Lower lobe of right lung (tissue), 2 donors: ENCODE measurements at regions not wholly inside any gene's neighbourhood (a gene's known extent, or its start where the extent isn't known, plus 50 kb on each side); places are given as distances from the start of the nearest gene placed in this dataset.

Experiments used
- ATAC-seq, 2 donors: fragments of 200-7000 bp; cut with Tn5 transposase; one replicate each; pipeline ENCODE4 v1.9.1; 2020 to 2022; ENCODE audit warnings: mild to moderate bottlenecking in 2 of 2, moderate library complexity in 2 of 2
- DNase-seq: peaks from one replicate; pipeline ENCODE4 v3.0.0-alpha.2; 2020
- H3K27ac ChIP-seq: fragments of 200-600 bp; one replicate; pipeline ENCODE4 v1.8.0; 2022
- H3K27me3 ChIP-seq: fragments of 200-600 bp; one replicate; pipeline ENCODE4 v1.8.0; 2022; ENCODE audit warnings: low read depth
- H3K36me3 ChIP-seq: fragments of 200-600 bp; one replicate; pipeline ENCODE4 v1.8.0; 2022; ENCODE audit warnings: mild to moderate bottlenecking
- H3K4me1 ChIP-seq: fragments of 200-600 bp; one replicate; pipeline ENCODE4 v1.8.0; 2022
- H3K4me3 ChIP-seq: fragments of 200-600 bp; one replicate; pipeline ENCODE4 v1.8.0; 2022; ENCODE audit warnings: mild to moderate bottlenecking
- H3K9me3 ChIP-seq: fragments of 200-600 bp; one replicate; pipeline ENCODE4 v1.8.0; 2022
- intact Hi-C: fragments of 100-400 bp; cut with DNase I; formaldehyde crosslinking; loops from one replicate; pipeline ENCODE4 v1.11.0; 2022
- TF ChIP-seq, protein P1 (sequence below): fragments of 200-600 bp; IDR thresholded peaks from one replicate; pipeline ENCODE4 v1.8.0; 2022; ENCODE audit warnings: antibody characterized with exemption, mild to moderate bottlenecking
- donor health status: DM: no; HTN: yes; CAD: no; lungs with severe emphysema.

DNA sequence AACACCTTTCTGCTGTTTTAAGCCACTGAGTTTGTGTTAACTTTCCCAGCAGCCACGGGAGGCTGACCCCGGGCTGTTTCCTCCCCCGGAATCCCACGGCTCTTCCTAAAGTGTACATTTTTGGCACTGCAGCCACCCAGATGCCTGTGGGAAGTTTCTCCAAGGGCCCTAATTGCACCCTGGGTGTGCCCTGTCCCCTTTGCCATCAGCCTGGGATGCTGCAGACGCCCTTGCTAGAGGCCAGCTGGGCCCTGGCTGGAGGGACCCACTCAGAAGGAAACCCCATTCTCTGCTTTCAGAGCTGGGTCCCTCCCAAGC is 883.3 kb downstream of the BRD1 start:
- no peaks in the 10 kb centered on the region for H3K36me3 ChIP-seq
- no peaks in the 10 kb centered on the region for H3K27me3 ChIP-seq
- TF ChIP-seq, protein P1, sequence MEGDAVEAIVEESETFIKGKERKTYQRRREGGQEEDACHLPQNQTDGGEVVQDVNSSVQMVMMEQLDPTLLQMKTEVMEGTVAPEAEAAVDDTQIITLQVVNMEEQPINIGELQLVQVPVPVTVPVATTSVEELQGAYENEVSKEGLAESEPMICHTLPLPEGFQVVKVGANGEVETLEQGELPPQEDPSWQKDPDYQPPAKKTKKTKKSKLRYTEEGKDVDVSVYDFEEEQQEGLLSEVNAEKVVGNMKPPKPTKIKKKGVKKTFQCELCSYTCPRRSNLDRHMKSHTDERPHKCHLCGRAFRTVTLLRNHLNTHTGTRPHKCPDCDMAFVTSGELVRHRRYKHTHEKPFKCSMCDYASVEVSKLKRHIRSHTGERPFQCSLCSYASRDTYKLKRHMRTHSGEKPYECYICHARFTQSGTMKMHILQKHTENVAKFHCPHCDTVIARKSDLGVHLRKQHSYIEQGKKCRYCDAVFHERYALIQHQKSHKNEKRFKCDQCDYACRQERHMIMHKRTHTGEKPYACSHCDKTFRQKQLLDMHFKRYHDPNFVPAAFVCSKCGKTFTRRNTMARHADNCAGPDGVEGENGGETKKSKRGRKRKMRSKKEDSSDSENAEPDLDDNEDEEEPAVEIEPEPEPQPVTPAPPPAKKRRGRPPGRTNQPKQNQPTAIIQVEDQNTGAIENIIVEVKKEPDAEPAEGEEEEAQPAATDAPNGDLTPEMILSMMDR = no peak
- H3K27ac ChIP-seq = no peak overlapping the region
- intact Hi-C loops = no loop called here
- H3K4me3 ChIP-seq = no peak overlapping the region
- no peaks in the 10 kb centered on the region for H3K9me3 ChIP-seq
- ATAC-seq = no peak
- H3K4me1 ChIP-seq = no peaks in the 10 kb centered on the region
- no peak for DNase-seq

DNA sequence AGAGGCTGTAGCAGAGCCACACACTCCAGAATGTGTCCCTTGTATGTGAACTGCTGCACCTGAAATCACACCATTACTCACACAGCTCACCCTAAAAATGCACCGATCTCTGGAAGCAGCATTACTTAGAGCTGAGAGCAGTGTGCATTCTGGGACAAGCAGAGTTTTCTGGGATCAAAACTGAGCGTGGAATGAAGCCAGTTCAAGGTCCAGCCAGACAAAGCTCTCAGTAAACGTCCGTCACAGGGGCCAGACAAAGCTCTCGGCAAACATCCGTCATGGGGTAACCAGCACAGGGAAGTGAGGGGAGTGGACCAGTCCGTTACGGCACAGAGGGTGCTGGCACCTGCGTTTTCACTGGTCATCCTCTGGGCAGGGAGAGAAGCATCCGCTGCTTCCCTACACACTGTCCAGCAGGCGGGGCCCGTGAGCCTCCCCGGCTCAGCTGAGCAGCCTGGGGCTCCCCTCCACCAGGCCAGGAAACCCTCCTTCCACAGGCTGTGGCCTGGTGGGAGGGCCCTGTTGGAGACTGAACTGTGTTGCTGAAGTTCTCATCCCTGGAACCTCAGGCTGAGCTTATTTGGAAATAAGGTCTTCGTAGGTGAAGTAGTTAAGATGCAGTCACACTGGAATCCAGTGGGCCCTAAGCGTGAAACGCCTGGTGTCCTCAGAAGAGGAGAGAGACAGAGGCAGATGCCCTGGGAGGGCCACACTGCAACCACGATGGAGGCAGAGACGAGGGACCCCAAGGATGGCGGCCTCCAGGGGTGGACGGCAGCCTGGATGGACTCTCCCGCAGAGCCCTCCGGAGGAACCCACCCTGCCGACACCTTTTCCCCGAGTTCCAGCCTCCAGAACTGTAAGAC is 883.9 kb downstream of the BRD1 start:
- ATAC-seq (peak; percentile 42 to 55), DNase-seq (no peak)
- Histone ChIP-seq H3K27me3 (no peaks in the 10 kb centered on the region), H3K27ac (no peak overlapping the region), H3K4me3 (no peak overlapping the region), H3K4me1 (no peaks in the 10 kb centered on the region), H3K9me3 (no peaks in the 10 kb centered on the region), H3K36me3 (no peaks in the 10 kb centered on the region)
- intact Hi-C loops = no loop called here
- TF ChIP-seq, protein P1 = peak; percentile 65

DNA sequence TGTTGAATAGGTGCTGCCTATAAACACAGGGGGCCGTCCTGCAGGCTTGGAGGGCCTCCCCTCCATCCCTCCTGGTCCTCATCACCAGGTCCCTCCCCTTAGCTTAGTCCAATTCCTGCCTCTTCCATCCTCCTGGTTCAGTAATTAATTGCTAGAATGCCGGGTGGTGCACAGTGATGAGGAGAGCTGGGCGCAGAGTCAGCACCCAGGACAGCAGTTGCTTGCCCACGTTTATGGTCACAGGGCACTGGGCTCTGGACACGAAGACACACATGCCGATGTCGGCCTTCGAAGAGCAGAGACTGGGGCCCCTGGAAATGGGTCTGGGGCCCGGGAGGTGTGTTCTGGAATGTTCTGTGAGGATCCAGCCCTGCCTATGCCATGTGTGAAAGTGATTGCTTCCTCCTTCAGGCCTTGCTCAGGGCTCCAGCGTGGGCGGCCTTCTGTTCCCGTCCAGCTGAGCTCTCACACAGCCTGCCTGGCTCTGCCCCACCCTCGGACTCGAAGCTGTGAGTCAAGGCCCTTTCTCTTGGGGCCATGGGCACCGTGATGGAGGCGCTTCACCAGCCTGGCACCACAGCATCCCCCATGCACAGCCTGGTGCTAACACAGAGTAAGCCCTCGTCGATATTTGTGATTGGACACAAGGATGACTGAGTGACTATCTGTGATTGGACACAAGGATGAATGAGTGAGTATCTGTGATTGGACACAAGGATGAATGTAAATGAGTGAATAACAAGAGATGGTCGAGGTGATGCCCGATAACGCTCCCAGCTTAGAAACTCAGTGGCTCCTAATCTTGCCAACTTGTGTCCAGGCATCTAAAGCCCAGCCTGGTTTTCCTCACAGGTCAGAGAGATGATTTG is 884.7 kb downstream of the BRD1 start:
- H3K27me3 ChIP-seq = no peaks in the 10 kb centered on the region
- no peak overlapping the region for H3K4me3 ChIP-seq
- no peak overlapping the region for H3K27ac ChIP-seq
- DNase-seq (no peak), ATAC-seq (no peak)
- H3K36me3 ChIP-seq = no peaks in the 10 kb centered on the region
- intact Hi-C loops = no loop called here
- H3K4me1 ChIP-seq = no peaks in the 10 kb centered on the region
- TF ChIP-seq, protein P1 = no peak
- no peaks in the 10 kb centered on the region for H3K9me3 ChIP-seq

DNA sequence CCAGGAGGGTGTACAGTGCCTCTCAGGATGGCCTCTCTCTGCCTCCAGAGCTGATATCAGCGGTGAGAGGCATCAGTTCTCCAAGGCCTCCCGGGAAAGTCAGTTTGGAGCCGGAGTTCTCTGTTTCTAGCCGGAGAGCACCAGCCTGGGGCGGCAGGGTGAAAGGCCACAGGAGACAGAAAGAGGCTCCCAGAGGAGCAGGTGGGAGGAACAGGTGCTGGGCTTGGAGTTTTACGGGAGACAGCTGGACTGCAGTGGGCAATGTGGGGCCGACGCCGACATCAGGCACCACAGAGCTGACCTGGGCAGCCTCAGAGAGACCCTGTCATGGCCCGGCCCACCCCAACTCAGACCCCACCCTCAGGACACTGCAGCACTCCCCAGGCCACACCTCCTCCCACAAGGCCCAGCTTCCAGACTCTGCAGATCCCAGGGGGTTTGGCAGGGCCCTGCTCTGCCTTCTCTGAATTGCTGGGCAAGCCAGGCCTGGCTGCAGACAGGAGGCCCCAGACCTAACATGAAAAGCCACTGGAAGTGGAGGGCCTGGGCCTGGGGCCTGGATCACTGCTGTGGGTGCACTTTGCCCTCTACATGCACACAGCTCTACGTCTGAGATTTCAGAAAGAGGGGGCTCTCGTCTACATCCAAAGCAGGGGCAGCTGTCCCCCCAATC is 885.6 kb downstream of the BRD1 start:
- ATAC-seq = no peak
- Histone ChIP-seq H3K9me3 (no peaks in the 10 kb centered on the region), H3K27ac (no peak overlapping the region), H3K27me3 (no peaks in the 10 kb centered on the region), H3K36me3 (no peaks in the 10 kb centered on the region), H3K4me1 (no peaks in the 10 kb centered on the region), H3K4me3 (no peak overlapping the region)
- TF ChIP-seq, protein P1 = no peak
- intact Hi-C loops = no loop called here
- no peak for DNase-seq

- intact Hi-C loops = no loop called here
- ATAC-seq = no peak
Observed at GRCh38 chr22:48941033-48941902, 886.4 kb downstream of the BRD1 start.

More at GRCh38 chr22:48941033-48941902, 886.4 kb downstream of the BRD1 start:
- H3K27me3 ChIP-seq = no peaks in the 10 kb centered on the region
- TF ChIP-seq, protein P1 = no peak
- no peak overlapping the region for H3K27ac ChIP-seq
- H3K36me3 ChIP-seq = no peaks in the 10 kb centered on the region
- H3K9me3 ChIP-seq = peaks cover 5% of the 10 kb centered on the region
- no peak overlapping the region for H3K4me3 ChIP-seq
- H3K4me1 ChIP-seq = no peaks in the 10 kb centered on the region
- no peak for DNase-seq
